Right renal pelvis (tissue), 4 donors: ENCODE measurements at regions not wholly inside any gene's neighbourhood (a gene's known extent, or its start where the extent isn't known, plus 50 kb on each side); places are given as distances from the start of the nearest gene placed in this dataset.

Experiments
- DNase-seq, 4 donors: peaks; one replicate each; pipeline ENCODE4 v3.0.0-alpha.2; 2013; ENCODE audit warnings: low read depth in 4 of 4, low spot score in 3 of 4, missing footprints in 1 of 4

DNA sequence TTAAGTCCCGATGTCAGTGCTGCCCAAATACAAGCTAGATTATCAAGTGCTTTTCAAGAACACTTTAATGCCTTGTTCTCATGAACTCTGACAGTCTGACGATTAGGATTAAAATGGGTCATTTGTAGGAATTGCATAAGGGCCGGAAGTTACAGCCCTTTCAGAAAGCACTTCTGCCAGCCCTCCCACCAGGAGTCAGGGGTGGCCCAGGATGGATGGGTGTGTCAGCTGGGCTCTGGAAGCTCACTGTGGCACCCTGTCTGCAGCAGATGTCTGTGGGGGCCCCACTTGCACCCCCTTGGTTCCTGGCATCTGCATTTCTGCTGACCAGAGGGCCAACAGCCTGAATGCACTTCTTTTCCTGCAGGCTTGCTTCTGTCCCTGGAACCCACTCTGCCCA lies 712.7 kb downstream of the UQCRFS1 start:
- no peak for DNase-seq

DNA sequence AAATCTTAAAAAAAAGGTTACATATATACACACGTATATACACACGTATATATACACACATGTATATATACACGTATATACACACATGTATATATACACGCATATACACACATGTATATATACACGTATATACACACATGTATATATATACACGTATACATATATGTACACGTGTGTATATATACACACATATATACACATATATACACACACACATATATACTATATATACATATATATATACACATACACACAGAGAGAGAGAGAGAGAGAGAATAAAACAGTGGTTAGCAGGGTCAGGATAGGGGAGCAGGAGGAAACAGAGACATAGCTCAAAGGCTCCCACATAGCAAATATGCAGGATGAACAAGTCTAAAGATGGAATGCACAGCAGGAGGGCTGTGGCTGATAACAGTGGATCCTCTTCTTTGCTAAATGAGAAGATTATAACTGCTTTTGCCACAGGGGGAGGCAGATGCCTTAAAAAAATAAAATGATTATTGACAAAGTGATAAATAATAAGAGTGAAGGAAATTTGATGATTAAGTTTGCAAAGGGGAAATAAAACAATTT lies 714.5 kb downstream of the UQCRFS1 start:
- DNase-seq = no peak

DNA sequence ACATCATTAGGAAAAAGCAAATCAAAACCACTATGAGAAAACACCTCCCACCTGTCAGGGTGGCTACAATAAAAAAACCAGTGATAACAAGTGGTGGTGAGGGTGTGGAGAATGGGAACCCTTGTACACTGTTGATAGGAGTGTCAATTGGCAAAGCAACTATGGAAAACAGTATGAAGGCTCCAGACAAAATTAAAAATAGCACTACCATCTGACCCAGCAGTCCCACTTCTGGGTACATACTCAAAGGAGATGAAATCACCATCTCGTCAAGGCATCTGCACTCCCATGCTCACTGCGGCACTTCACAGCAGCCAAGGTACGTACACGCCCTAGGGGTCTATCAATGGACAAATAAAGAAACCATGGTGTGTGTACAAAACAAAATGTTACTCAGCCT lies 715.1 kb downstream of the UQCRFS1 start:
- DNase-seq = no peak

DNA sequence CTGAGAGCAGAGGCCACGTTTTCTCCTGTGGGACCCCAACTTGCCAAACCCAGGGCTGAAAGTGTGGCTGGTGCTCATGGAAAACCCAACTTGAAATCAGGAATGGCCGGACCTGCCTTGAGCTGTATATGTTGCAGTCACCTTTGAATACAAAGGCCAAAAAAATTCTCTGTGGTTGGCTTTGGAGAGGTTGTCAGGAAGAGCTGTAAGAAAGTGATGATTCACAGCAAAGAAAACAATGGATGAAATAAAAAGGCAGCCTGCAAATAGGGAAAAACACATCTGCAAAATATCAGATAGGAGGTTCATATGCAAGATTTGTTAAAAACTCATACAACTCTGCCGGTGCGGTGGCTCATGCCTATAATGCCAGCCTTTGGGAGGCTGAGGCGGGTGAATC lies 715.8 kb downstream of the UQCRFS1 start:
- no peak for DNase-seq

DNA sequence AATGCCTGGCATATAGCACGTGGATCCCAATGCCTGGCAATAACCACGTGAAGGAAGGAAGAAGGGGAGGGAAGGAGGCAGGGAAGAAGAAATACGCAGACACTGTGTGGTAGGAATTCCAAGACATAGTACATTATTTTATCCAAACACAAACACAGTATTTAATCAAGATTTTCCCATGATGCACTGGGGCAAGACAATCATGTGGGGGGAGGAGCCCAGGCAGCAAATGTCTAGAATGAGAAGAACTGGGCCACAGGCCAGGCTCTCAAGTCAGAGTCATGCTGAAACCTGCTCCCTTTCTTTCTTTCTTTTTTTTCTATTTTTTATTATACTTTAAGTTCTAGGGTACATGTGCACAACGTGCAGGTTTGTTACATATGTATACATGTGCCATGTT lies 717.9 kb downstream of the UQCRFS1 start:
- no peak for DNase-seq

DNA sequence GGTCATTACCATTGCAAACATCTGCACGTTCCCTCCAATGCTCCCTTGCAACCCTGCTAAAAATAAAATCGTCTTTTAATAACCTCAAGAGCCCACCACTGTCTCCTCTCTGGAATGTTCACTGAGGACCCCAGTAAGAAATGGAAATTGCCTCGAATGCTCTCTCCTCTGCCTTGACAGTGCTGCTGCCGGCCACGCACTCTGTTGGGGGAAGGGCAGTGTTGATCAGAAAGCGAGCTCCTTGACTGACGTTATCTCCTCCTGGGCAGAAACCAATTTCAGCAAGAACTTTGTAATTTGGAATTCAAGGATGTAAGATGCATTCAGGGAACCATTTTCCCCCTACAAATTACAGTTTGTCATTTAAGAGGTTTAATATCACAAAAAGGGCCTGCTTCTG lies 718.5 kb downstream of the UQCRFS1 start:
- DNase-seq = no peak

DNA sequence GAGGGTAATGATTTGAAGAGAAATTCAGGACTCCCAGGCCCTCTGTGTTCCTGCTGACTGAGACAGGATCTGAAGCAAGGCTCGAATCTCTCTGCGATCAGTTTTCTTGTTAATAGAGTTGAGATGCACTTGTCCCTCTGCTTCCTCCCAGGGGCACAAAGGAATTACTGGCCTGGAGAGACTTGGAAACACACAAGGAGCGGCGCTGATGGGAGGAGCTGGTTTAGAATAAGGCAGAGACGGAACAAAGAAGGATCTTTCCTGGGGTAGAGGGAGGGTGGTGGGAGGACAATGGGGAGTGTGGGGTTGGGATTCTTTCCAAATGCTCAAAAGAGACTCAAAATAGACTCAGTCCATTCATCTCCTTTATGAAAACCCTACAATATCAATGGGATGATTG lies 719.1 kb downstream of the UQCRFS1 start:
- DNase-seq = no peak

DNA sequence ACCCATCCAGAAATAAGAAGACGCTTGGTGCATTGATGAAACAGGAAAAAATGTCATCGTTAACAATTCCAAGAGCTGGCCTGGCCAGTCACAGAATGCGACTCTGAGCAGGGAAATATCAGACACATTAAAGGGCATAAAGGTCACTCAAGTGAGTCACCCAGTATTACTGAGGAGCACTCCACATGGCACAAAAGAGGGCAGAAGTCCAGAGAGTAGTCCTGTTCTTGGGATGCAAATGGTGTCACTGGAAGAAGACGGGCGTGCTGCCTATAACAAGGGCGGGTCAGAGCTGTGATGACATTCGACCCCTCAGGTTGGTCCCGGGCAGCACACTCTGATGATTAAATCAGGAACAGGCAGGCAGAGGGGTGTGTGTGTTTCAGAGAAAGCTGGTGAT lies 720.3 kb downstream of the UQCRFS1 start:
- no peak for DNase-seq

DNA sequence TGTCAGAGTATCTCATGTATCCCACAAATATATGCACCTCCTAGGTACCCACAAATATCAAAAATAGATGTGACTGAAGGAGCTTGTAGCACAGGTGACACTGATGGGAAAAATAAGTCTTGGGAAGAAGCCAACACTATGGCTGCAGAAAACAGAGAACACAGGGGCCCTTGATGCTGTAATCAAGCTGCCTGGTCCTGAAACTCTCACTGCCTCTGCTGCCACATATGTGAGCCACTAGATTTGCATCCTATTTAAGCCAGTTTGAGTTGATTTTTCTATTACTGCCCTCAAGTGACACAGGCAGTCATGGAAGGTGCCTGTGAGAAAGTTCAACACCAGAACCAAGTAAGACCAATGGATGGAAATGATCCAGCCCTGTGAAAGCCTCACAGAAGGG lies 720.8 kb downstream of the UQCRFS1 start:
- no peak for DNase-seq

DNA sequence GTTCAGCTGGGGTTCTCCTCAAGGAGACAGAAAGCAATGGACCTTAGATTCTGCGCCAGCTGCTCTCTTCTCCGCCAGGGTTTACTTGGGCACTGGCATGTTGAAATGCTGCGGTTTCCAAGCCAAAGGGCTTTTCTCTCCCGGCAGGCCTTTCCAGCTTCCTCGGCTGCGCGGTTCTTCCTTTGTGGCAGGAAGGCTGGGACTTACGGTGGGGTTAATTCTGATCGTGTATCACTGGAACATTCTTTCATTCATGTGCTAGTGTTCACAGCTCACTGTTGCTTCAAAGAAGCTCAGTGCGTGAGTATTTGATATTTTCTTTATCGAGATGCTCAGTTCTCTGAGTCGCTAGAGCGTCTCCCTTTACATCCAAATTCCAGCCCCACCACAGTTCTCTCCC lies 723.2 kb downstream of the UQCRFS1 start:
- no peak for DNase-seq

DNA sequence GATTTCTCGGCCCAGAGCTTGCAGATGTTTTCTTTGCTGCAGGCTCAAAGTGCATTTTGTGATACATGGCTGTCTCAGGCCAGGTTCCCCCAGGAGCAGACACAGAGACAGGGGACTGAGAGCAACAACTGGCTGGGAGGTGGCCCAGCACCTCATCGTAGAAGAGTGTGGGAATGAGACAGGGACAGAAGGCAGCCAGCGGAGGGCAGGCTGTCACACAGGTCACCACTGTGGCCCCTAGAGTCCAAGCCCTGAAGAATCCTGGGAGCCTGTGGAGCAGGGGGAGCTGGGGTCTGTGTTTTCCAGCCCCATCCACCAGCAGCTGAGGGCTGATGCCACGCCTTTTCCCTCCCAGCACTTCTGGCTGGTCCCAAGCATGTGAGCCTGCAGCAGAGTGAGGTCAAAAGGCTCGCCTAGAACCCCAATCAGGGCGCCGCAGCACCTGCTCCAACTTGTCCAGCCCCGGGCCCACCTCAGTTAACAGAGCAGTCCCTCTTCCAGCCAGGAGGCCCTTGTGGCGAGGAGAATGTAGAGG lies 723.8 kb downstream of the UQCRFS1 start:
- no peak for DNase-seq

DNA sequence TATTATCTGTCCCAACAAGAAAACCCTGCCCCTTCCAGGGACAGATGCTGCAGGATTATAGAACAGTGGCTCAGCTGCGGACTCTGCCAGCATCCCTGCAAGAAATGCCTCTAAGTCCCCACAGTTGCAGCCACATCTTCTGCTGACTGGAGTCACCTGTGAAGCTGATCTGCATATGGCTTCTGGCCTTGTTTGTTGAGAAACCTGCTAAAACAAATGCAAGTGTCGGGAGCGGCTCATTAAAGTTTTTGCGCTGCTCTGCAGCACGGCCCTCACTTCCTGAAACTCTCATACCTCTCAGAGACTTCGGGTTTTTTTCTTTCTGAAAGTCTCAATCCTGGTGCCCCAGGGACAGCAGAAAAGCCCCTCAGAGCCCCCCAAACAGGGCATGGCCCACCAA lies 725.0 kb downstream of the UQCRFS1 start:
- no peak for DNase-seq

DNA sequence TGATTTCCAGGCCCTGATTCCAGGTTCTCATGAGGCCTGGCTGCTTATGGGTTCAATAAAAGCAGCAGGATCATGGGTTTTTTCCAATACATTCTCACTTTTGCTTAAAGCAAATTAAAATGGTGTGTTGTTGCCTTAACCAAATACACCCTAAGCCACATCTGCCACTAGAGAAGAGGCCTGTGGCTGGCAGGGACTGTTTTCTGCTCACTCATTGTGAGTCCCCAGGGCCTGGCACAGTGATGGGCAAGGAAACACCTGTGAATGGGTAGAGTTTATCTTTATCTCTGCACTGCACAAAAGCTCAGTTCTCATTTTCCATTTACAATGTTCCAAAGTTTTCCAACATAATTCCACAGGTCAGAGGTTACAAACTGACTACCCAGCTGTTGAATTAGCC lies 726.0 kb downstream of the UQCRFS1 start:
- DNase-seq = no peak

DNA sequence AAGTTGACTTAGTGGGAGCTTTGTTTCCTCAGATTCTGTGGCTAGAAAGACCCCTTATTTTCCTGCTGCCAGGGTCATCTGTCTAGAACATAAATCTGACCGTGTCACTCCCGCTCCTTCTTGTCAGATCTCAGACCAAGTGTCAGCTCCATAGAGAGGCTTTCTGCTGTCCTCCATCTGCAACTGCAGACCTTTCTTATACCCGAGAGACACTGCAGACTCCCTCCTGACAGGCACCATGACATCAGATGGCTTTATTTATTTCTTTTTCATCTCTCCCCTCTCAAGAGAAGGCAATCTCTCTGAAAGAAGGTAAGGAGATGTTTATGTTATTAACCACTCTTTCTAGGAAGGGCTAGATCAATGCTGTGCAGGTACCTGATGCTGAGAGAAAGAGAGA lies 726.5 kb downstream of the UQCRFS1 start:
- no peak for DNase-seq

DNA sequence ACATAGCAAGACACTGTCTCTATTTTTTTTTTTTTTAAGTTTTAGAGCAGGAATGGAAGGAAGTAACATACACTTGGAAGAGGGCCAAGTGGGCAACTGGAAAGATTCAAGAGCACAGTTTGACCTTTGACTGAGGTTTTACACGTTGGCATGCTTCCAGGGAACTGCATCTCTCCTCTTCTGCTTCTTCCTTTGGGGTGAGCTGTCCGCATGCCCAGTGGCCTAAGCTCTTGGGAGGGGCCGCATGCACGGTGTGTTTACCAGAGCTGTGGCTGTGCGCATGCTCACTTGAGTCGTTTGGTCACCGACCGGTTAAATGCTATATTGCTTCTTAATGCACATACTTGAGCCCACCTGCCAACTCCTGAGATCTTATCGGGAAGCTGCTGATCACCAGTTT lies 727.7 kb downstream of the UQCRFS1 start:
- no peak for DNase-seq

DNA sequence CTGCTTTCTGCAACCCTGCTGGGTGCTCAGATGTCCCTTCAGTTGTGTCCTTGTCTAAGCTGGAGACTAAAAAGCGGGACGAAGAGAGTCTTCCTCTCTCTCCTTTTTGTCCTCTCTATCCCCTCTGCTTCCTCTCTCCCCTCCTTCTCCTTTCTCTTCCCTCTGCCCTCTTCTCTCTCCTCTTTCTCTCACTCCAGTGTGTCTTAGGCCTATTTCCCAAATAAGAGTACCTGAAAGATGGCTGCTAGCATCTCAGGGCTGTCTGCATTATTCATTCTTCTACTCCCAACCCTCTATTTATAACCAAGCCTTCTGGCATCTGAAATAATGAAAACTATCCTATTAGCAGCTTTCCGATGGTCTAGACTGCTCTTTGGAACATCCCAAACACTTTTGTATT lies 729.8 kb downstream of the UQCRFS1 start:
- DNase-seq = no peak

DNA sequence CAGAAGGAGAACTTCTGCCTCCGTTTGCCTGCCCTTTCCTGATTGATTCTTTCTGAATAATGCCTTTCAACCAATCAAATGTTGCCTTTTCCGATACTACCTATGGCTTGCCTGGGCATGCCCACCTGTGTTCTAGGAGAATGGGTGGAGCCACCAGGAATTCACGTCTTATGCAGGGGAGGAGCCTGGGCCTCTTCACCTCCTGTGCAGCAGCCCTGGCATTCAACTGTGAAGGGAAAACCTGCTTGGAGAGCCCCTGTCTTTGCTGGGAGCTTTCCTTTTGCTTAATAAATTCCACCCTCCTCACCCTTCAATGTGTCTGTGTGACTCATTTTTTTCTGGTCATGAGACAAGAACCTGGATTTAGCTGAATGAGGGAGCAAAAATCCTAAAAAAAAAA lies 730.7 kb downstream of the UQCRFS1 start:
- DNase-seq = no peak

DNA sequence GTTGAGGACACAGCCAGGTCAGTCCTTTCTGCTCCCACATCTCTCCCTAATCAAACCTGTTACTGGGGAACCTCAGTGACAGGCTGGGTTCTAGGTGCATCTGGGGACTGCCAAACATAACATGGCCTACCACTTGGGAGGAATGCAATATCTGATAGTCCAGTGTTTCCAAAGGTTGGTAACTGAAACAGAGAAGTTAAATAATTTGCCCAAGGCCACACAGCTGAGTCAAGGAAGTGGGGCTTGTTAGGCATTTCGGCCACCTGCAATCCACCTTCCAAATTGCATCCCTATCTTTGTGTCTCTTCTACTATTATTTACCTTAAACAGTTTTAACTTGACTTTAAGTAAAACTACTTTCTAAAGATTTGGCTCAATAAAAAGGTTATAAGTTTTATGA lies 731.3 kb downstream of the UQCRFS1 start:
- DNase-seq = no peak

DNA sequence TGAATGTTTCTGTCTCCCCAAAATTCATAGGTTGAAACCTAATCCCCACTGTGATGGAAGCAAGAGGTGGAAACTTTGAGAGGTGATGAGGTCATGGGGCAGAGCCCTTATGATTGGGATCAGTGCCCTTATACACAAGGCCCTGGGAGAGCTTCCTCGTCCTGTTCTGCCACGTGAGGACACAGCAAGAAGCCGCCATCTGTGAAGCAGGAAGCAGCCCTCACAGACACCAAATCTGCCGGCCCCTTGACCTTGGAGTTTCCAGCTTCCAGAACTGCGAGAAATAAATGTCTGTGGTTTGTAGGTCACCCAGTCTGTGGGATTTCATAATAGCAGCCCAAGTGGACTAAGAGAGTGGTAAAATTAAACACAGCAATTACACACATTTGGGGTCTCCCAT lies 737.4 kb downstream of the UQCRFS1 start:
- DNase-seq = no peak

DNA sequence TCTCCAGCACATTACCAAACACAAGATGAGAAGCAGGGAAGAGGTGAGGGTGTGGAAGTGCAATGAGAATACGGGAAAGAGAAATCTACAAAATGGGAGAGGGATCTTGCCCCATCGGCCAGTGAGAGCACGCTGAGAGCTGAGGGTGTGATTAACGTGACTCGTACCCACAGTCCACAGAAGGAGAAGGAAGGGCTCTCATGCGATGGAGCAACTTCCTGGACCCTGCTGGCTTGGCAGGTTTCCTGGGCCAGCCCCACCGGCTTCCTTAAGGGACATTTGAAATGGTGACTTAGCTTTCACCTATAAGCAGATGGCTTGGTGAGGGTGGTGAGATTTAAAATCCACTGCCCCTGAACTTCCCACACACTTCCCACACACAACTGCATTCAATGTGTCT lies 740.1 kb downstream of the UQCRFS1 start:
- DNase-seq = no peak

DNA sequence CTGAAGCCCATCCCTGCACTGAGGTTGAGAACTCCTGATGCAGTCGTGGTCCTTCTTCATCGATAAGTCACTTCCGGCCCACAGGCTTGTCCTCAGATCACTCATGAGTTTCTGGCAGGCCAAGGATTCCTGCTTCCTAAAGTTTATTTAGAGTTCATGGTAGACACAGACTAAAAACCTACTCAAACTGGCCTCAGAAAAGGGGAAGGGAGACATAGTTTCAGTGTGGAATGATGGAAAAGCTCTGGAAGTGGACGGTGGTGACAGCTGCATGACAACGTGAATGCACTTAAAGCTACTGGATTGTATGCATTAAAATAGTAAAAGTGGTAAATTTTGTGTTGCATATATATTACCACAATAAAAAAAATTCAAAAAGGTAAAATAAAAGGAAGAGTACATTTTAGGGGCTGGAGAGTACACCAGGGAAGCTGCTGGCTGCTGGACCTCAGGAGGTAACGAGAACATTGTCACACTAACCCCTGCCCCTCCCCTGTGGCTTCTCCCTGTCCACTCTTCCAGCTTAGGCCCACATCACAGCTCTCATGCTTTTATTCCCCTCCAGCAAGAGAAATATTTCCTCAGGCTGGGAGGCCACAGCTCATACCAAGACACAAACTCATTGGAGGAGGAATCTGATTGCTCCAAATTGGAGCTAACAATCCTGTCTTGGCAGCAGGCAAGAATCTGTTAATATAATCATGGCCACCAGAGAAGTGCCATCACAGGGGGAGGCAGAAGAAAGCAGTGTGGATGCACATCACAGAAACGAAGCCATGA lies 741.0 kb downstream of the UQCRFS1 start:
- DNase-seq = no peak

DNA sequence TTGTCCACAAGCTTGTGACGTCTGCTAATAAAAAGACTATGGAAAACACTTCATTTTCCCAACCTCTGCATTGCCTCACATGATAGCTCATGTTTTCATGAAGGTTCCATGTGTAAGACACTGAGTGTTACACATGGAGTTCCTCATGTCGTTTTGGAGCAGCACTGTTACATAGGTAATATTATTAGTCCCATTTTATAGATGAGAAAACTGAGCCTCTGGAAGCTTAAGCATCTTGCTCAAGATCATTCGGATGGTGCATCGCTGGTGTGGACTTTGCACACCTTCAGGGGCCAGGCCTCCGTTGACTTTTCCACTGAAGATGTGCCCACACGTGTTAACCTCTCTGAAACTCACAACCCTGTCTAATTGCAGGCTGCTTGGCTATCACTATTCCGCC lies 743.4 kb downstream of the UQCRFS1 start:
- DNase-seq = no peak
